GM12865 (cell line): ENCODE measurements at regions not wholly inside any gene's neighbourhood (a gene's known extent, or its start where the extent isn't known, plus 50 kb on each side); places are given as distances from the start of the nearest gene placed in this dataset.

Experiments used
- DNase-seq: peaks from one replicate; pipeline ENCODE4 v3.0.0; 2010; ENCODE audit warnings: low read depth
- H3K4me3 ChIP-seq: 2 replicates; pipeline ENCODE4 v1.5.1; 2011; ENCODE audit warnings: mild to moderate bottlenecking, low read depth, low read length, control low read depth
- TF ChIP-seq, protein P1 (sequence below): IDR thresholded peaks from 2 replicates; pipeline ENCODE4 v1.5.1; 2011; ENCODE audit warnings: low read length, control low read depth, low read depth, inconsistent platforms; ENCODE audit not compliant: insufficient read depth; ENCODE audit errors: missing control alignments

DNA sequence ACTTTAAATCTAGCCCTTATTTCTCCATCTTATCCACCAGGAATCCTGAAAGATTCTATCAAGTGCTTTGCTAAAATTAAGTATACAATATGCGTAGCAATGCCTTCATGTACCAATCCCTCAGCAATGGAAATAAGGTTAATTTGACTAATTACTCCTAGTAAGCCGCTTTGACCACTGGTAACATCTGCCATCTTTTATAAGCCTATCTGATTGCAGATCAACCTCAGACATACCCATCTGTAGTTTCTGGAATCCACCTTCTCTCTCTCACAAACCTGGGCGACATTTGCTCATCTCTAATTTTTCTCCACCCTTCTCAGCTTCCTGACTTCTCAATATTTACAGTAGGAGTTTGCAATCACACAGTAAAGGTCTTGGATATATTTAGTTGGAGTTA is 138.8 kb upstream of the CRHR1 start:
- TF ChIP-seq, protein P1, sequence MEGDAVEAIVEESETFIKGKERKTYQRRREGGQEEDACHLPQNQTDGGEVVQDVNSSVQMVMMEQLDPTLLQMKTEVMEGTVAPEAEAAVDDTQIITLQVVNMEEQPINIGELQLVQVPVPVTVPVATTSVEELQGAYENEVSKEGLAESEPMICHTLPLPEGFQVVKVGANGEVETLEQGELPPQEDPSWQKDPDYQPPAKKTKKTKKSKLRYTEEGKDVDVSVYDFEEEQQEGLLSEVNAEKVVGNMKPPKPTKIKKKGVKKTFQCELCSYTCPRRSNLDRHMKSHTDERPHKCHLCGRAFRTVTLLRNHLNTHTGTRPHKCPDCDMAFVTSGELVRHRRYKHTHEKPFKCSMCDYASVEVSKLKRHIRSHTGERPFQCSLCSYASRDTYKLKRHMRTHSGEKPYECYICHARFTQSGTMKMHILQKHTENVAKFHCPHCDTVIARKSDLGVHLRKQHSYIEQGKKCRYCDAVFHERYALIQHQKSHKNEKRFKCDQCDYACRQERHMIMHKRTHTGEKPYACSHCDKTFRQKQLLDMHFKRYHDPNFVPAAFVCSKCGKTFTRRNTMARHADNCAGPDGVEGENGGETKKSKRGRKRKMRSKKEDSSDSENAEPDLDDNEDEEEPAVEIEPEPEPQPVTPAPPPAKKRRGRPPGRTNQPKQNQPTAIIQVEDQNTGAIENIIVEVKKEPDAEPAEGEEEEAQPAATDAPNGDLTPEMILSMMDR, result no peak
- H3K4me3 ChIP-seq, result no peak overlapping the region
- DNase-seq, result no peak

DNA sequence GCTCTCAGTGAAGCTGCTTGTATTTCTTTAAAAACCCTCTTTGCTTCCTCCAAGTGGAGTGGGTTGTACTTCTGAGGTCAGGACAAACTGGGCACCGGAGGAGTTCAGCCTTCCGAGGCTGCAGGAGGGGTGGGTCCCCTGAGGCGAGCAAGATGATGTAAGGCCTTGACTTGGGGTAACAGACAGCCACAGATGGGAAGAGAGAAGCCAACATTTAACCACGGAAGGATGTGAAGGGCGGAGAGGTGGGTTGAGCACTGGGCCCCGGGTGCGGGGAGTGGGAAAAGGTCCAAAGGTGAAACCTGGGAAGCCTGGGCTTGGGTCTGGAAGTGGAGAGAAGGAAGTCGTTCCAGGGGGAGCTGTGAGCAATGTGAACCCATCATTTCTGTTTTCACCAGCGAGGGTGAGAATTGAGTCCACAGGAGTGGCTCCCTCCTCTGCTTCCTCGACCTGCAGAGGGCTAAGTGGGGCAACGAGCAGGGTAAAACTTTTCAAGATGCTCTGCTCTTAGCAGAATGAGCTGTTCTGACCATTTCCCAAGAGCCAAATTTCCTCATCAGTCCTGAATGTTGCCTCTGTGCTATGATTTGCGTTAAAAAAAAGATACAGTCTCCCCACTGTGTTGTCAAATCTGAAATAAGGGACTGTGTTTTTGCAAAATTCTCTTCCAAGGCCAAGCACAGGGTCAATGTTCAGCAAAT is 137.7 kb upstream of the CRHR1 start:
- no peak for DNase-seq
- TF ChIP-seq, protein P1, result no peak
- no peak overlapping the region for H3K4me3 ChIP-seq

DNA sequence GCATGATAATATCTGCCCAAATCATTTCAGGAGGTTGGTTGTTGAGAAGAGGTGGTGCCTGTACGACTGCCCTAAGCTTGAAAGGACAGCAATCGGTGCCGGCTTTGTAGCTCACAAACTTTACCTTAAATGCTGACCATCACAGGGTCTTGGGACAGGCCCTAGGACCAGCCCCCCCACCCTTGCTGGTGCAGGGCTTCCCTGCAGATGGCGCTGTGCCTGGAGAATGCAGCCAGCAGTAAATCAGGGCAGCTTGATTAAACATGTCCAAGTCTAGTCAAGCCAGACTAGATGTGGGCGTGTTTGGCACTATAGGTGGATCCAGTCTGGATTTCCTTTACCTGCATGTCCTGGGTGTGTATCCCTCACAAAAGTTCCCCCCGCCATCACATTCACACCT is 135.5 kb upstream of the CRHR1 start:
- DNase-seq, result no peak
- TF ChIP-seq, protein P1, result peak; percentile 26
- H3K4me3 ChIP-seq, result no peak overlapping the region

DNA sequence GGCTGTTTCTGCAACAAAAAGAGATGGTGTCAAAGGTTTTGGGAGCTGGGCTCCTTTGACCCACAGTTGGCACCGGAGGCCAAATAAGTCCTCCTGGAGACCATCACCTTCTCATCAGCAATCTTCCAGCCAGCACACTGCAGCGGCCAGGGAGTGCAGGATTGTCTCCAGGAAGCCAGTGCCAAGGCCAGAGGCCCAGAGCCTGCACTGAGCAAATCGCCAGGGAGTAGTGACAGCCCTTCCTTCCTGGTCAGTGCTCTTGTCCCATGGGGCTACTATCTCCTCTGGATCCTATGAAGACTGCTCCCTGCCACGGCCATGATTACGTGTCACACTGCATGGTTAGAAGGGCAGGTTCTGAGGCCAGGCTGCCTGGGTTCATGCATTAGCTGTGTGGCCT is 134.3 kb upstream of the CRHR1 start:
- DNase-seq, result no peak
- TF ChIP-seq, protein P1, result no peak
- no peak overlapping the region for H3K4me3 ChIP-seq

DNA sequence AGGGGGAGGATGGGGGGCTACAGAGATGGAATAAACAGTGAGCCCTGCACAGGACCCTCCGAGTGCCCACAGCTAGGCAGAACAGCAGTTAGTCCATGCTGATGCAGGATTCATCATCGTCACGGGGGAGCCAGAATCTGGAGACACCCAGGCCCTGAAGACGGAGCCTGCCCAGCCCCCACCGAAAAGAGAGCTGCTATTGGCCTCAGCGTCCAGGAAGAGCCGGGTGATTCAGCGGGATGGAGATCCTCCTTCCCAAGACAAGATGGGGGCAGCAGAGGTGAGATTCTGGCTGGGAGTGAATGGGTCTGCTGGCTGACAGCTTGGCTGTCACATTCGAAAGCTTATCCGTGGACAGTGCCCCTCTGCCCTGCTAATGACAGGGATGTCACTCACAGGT is 133.6 kb upstream of the CRHR1 start:
- no peak for DNase-seq
- no peak overlapping the region for H3K4me3 ChIP-seq
- TF ChIP-seq, protein P1, result no peak

DNA sequence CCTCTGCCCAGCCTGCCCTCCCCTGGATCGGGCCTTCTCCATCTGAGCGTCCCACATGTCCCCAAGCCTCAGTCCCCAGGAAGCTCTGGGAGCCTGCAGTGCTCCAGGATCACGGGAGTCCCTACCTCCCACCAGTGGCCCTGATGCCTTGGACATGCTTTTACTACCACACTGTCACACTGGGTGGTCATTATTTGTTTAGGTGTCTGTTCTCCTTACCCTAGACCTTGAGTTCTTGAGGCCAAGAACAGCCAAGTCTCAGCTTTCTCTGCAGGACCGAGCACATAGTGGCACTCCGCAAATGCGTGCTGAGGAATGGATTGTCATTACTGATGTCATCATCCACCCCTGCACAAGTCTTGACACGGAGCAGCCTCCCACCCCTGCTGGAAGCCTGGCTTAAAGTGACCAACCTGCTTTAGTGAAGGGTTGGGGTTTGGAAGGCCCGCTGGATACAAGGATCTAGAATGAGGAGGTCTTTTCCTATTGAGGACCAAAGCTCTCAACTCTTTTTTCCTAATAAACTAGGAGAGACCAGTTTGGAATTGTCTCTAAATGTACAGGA is 132.9 kb upstream of the CRHR1 start:
- DNase-seq, result no peak
- no peak overlapping the region for H3K4me3 ChIP-seq
- TF ChIP-seq, protein P1, result no peak

DNA sequence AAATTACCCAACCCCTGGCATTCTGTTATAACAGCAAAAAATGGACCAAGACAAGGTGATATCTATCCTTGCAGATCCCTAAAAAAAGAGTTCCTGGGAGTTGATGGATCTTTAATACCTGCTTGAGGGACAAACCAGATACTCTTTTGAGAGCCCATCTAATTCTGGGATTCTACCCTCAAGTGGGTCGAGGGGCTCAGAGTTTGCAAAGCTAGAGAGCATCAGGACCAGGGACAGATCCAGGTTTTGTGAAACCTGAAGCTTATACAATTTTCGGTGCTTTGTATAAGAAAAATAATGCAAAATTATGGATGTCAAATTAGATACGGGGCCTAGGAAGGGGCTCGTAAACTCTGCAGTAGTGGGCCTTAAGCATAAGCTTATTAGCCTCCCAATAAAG is 130.5 kb upstream of the CRHR1 start:
- no peak for DNase-seq
- H3K4me3 ChIP-seq, result no peak overlapping the region
- TF ChIP-seq, protein P1, result no peak
